DND-41 (cell line): ENCODE measurements at regions not wholly inside any gene's neighbourhood (a gene's known extent, or its start where the extent isn't known, plus 50 kb on each side); places are given as distances from the start of the nearest gene placed in this dataset.

Experiments
- CTCF ChIP-seq: IDR thresholded peaks from 2 replicates; pipeline ENCODE4 v1.5.1; 2012; ENCODE audit warnings: borderline replicate concordance, low read length, moderate library complexity, mild to moderate bottlenecking; ENCODE audit not compliant: poor library complexity, severe bottlenecking; ENCODE audit errors: extremely low read depth
- EZH2 ChIP-seq: IDR thresholded peaks from 3 replicates; pipeline ENCODE4 v1.6.1; 2012; ENCODE audit warnings: borderline replicate concordance, low read depth, mild to moderate bottlenecking, moderate library complexity, low read length, inconsistent platforms; ENCODE audit not compliant: severe bottlenecking

- TF ChIP-seq CTCF (no peak), EZH2 (no peak)
Measured at GRCh38 chr16:25433388-25433787, 175.7 kb upstream of the ZKSCAN2 start.
